Neural cell (in vitro differentiated cells): ENCODE measurements at regions not wholly inside any gene's neighbourhood (a gene's known extent, or its start where the extent isn't known, plus 50 kb on each side); places are given as distances from the start of the nearest gene placed in this dataset.

Experiments
- H2AFZ ChIP-seq: fragments of 200-600, 300-800 bp; sonication (generic), shearing (Covaris generic); 2 replicates; pipeline ENCODE4 v1.6.0; 2014; ENCODE audit warnings: low read depth, mild to moderate bottlenecking, antibody characterized with exemption, low read length, moderate library complexity
- H3F3A ChIP-seq: fragments of 200-600 bp; shearing (Covaris generic); 2 replicates; pipeline ENCODE4 v1.6.1; 2016; ENCODE audit warnings: mild to moderate bottlenecking, moderate library complexity, mixed read lengths, antibody characterized with exemption, low read length; ENCODE audit not compliant: insufficient read depth, poor library complexity, severe bottlenecking
- H3K27ac ChIP-seq: fragments of 200-600, 300-800 bp; sonication (generic), shearing (Covaris generic); 2 replicates; pipeline ENCODE4 v1.5.1; 2014; ENCODE audit warnings: mild to moderate bottlenecking, low read length, moderate library complexity
- H3K27me3 ChIP-seq: fragments of 300-800, 200-600 bp; sonication (generic), shearing (Covaris generic); 2 replicates; pipeline ENCODE4 v1.6.0; 2014; ENCODE audit warnings: mild to moderate bottlenecking, low read depth, low read length, moderate library complexity; ENCODE audit not compliant: insufficient read depth
- H3K36me3 ChIP-seq: fragments of 300-800, 200-600 bp; sonication (generic), shearing (Covaris generic); 2 replicates; pipeline ENCODE4 v1.5.1; 2014; ENCODE audit warnings: mild to moderate bottlenecking, antibody characterized with exemption, low read length, moderate library complexity; ENCODE audit not compliant: insufficient read depth
- H3K4me2 ChIP-seq: fragments of 300-800, 200-600 bp; sonication (generic), shearing (Covaris generic); 2 replicates; pipeline ENCODE4 v1.6.0; 2014; ENCODE audit warnings: mild to moderate bottlenecking, low read length
- H3K4me3 ChIP-seq: fragments of 300-800, 200-600 bp; sonication (generic), shearing (Covaris generic); 2 replicates; pipeline ENCODE4 v1.5.1; 2014; ENCODE audit warnings: mild to moderate bottlenecking, low read length, moderate library complexity
- H3K79me2 ChIP-seq: fragments of 200-600 bp; shearing (Covaris generic); replicated peaks from 2 replicates; pipeline ENCODE4 v1.6.0; 2014; ENCODE audit warnings: mild to moderate bottlenecking, low read length, moderate library complexity; ENCODE audit not compliant: insufficient read depth
- H3K9ac ChIP-seq: fragments of 300-800, 200-600 bp; sonication (generic), shearing (Covaris generic); 2 replicates; pipeline ENCODE4 v1.6.1; 2016; ENCODE audit warnings: mild to moderate bottlenecking, low read length, mixed read lengths
- H3K9me2 ChIP-seq: fragments of 200-600 bp; shearing (Covaris generic); 2 replicates; pipeline ENCODE4 v1.6.1; 2016; ENCODE audit warnings: mild to moderate bottlenecking, low read length, mixed read lengths; ENCODE audit not compliant: insufficient read depth
- H3K9me3 ChIP-seq: fragments of 200-600, 300-800 bp; sonication (generic), shearing (Covaris generic); 2 replicates; pipeline ENCODE4 v1.6.1; 2016; ENCODE audit warnings: mild to moderate bottlenecking, mixed run types, low read length, moderate library complexity, mixed read lengths
- H4K20me1 ChIP-seq: fragments of 200-600 bp; shearing (Covaris generic); 2 replicates; pipeline ENCODE4 v1.6.1; 2016; ENCODE audit warnings: mild to moderate bottlenecking, mixed run types; ENCODE audit not compliant: insufficient read depth
- EP300 ChIP-seq: fragments of 450-650 bp; conservative IDR thresholded peaks from 2 replicates; pipeline ENCODE4 v1.6.1; 2014; ENCODE audit warnings: antibody characterized with exemption, mild to moderate bottlenecking, moderate library complexity; ENCODE audit not compliant: poor library complexity, severe bottlenecking
- EZH2 ChIP-seq: fragments of 200-600, 300-800 bp; shearing (Covaris generic), sonication (generic); IDR thresholded peaks from 2 replicates; pipeline ENCODE4 v1.6.1; 2014; ENCODE audit warnings: antibody characterized with exemption, low read length, borderline replicate concordance, mild to moderate bottlenecking; ENCODE audit not compliant: insufficient read depth, poor library complexity, severe bottlenecking
- MXI1 ChIP-seq: fragments of 450-650 bp; conservative IDR thresholded peaks from 2 replicates; pipeline ENCODE4 v1.6.1; 2014; ENCODE audit warnings: antibody characterized with exemption, mild to moderate bottlenecking; ENCODE audit not compliant: poor library complexity, severe bottlenecking
- POLR2AphosphoS5 ChIP-seq: IDR thresholded peaks from 2 replicates; pipeline ENCODE4 v1.6.1; 2012
- RAD21 ChIP-seq: fragments of 450-650 bp; conservative IDR thresholded peaks from 2 replicates; pipeline ENCODE4 v1.6.1; 2014; ENCODE audit warnings: antibody characterized with exemption, mild to moderate bottlenecking, moderate library complexity
- SMC3 ChIP-seq: fragments of 450-650 bp; conservative IDR thresholded peaks from 2 replicates; pipeline ENCODE4 v1.6.1; 2014; ENCODE audit warnings: antibody characterized with exemption, mild to moderate bottlenecking, moderate library complexity; ENCODE audit not compliant: poor library complexity
- TAF1 ChIP-seq: IDR thresholded peaks from 2 replicates; pipeline ENCODE4 v1.6.1; 2012; ENCODE audit warnings: low read depth
- TF ChIP-seq, protein P1 (sequence below): IDR thresholded peaks from 2 replicates; pipeline ENCODE4 v1.6.1; 2012; ENCODE audit warnings: borderline replicate concordance
- TF ChIP-seq, protein P2 (sequence below): fragments of 450-650 bp; IDR thresholded peaks from 2 replicates; pipeline ENCODE4 v1.5.1; 2014; ENCODE audit warnings: antibody characterized with exemption, mild to moderate bottlenecking, moderate library complexity; ENCODE audit not compliant: poor library complexity, severe bottlenecking

DNA sequence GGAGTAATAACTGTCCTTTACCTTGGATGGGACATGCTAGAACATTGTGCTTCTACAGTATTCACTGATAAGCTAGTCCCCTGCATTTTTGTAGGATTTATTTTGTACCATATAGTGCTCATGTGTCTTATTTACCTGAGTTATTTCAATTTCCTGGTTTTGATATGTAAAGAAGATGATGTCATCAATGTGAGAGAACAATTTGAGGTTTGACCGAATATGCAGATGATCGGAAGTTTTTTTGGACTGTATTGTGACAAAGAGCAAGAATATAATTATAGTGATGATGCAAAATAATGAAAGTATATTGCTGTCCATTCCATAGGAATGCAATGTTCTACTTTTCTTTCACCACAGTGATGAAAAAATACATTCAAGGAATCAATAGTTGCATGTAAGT is 114.8 kb downstream of the RERGL start:
- TF ChIP-seq EZH2 (no peak), TAF1 (no peak), EP300 (no peak), SMC3 (no peak), POLR2AphosphoS5 (no peak), MXI1 (no peak), RAD21 (no peak)
- TF ChIP-seq, protein P1, sequence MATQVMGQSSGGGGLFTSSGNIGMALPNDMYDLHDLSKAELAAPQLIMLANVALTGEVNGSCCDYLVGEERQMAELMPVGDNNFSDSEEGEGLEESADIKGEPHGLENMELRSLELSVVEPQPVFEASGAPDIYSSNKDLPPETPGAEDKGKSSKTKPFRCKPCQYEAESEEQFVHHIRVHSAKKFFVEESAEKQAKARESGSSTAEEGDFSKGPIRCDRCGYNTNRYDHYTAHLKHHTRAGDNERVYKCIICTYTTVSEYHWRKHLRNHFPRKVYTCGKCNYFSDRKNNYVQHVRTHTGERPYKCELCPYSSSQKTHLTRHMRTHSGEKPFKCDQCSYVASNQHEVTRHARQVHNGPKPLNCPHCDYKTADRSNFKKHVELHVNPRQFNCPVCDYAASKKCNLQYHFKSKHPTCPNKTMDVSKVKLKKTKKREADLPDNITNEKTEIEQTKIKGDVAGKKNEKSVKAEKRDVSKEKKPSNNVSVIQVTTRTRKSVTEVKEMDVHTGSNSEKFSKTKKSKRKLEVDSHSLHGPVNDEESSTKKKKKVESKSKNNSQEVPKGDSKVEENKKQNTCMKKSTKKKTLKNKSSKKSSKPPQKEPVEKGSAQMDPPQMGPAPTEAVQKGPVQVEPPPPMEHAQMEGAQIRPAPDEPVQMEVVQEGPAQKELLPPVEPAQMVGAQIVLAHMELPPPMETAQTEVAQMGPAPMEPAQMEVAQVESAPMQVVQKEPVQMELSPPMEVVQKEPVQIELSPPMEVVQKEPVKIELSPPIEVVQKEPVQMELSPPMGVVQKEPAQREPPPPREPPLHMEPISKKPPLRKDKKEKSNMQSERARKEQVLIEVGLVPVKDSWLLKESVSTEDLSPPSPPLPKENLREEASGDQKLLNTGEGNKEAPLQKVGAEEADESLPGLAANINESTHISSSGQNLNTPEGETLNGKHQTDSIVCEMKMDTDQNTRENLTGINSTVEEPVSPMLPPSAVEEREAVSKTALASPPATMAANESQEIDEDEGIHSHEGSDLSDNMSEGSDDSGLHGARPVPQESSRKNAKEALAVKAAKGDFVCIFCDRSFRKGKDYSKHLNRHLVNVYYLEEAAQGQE, result no peak
- TF ChIP-seq, protein P2, sequence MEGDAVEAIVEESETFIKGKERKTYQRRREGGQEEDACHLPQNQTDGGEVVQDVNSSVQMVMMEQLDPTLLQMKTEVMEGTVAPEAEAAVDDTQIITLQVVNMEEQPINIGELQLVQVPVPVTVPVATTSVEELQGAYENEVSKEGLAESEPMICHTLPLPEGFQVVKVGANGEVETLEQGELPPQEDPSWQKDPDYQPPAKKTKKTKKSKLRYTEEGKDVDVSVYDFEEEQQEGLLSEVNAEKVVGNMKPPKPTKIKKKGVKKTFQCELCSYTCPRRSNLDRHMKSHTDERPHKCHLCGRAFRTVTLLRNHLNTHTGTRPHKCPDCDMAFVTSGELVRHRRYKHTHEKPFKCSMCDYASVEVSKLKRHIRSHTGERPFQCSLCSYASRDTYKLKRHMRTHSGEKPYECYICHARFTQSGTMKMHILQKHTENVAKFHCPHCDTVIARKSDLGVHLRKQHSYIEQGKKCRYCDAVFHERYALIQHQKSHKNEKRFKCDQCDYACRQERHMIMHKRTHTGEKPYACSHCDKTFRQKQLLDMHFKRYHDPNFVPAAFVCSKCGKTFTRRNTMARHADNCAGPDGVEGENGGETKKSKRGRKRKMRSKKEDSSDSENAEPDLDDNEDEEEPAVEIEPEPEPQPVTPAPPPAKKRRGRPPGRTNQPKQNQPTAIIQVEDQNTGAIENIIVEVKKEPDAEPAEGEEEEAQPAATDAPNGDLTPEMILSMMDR, result no peak
- H2AFZ ChIP-seq, result no peak overlapping the region
- H3K4me3 ChIP-seq, result no peak overlapping the region
- no peaks in the 10 kb centered on the region for H3K9me2 ChIP-seq
- no peak overlapping the region for H3K9ac ChIP-seq
- no peaks in the 10 kb centered on the region for H3F3A ChIP-seq
- no peaks in the 10 kb centered on the region for H3K27me3 ChIP-seq
- H3K79me2 ChIP-seq, result no peaks in the 10 kb centered on the region
- no peak overlapping the region for H3K4me2 ChIP-seq
- H3K36me3 ChIP-seq, result no peaks in the 10 kb centered on the region
- no peaks in the 10 kb centered on the region for H4K20me1 ChIP-seq
- H3K27ac ChIP-seq, result no peak overlapping the region
- no peaks in the 10 kb centered on the region for H3K9me3 ChIP-seq

DNA sequence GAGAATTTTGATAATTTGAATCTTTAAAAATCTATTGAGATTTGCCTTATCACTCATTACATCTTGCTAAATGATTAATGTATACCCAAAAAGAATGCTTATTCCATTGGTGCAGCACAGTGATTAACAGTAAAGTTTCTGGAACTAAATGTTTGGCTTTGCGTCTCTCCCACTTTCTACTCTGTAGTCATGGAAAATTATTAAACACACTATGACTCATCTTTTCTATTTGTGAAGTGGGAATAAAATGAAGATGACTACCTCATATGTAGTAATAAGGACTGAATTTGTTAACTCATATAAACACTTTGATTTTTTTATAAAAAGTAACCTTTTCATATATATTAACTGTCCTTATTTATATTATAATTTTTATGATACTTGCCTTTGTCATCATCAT is 118.1 kb downstream of the RERGL start:
- H3K4me3 ChIP-seq, result no peak overlapping the region
- H2AFZ ChIP-seq, result no peak overlapping the region
- no peaks in the 10 kb centered on the region for H3F3A ChIP-seq
- no peak overlapping the region for H3K9ac ChIP-seq
- H3K27me3 ChIP-seq, result no peaks in the 10 kb centered on the region
- H3K36me3 ChIP-seq, result no peaks in the 10 kb centered on the region
- H3K9me3 ChIP-seq, result no peaks in the 10 kb centered on the region
- H3K79me2 ChIP-seq, result no peaks in the 10 kb centered on the region
- TF ChIP-seq SMC3, result no peak
- no peak for TF ChIP-seq TAF1
- TF ChIP-seq, protein P2, result no peak
- TF ChIP-seq MXI1, result no peak
- TF ChIP-seq POLR2AphosphoS5, result no peak
- TF ChIP-seq, protein P1, result no peak
- no peak for TF ChIP-seq EP300
- no peak for TF ChIP-seq RAD21
- no peak for TF ChIP-seq EZH2
- H4K20me1 ChIP-seq, result no peaks in the 10 kb centered on the region
- no peak overlapping the region for H3K4me2 ChIP-seq
- no peaks in the 10 kb centered on the region for H3K9me2 ChIP-seq
- H3K27ac ChIP-seq, result no peak overlapping the region
